Right atrium auricular region (tissue), 2 donors: ENCODE measurements at regions not wholly inside any gene's neighbourhood (a gene's known extent, or its start where the extent isn't known, plus 50 kb on each side); places are given as distances from the start of the nearest gene placed in this dataset.

Source experiments
- DNase-seq: peaks from one replicate; pipeline ENCODE4 v3.0.0-alpha.2; 2019; ENCODE audit warnings: low spot score
- H3K27ac ChIP-seq, 2 donors: fragments of 200-600 bp; sonication (generic); 1 replicate in 1 of 2; 2 replicates in 1 of 2; pipeline ENCODE4 v1.5.1; 2016 to 2019
- H3K27me3 ChIP-seq, 2 donors: fragments of 200-600 bp; sonication (generic); one replicate each; pipeline versions ENCODE4 v1.5.1 to v1.6.0; 2017 to 2019
- H3K36me3 ChIP-seq: fragments of 200-600 bp; sonication (generic); one replicate; pipeline ENCODE4 v1.5.1; 2016
- H3K4me1 ChIP-seq, 2 donors: fragments of 200-600 bp; sonication (generic); one replicate each; pipeline versions ENCODE4 v1.5.1 to v1.6.0; 2017 to 2019
- H3K4me3 ChIP-seq, 2 donors: fragments of 200-600 bp; sonication (generic); 1 replicate in 1 of 2; 2 replicates in 1 of 2; pipeline ENCODE4 v1.5.1; 2017 to 2019; ENCODE audit warnings: mild to moderate bottlenecking in 1 of 2, moderate library complexity in 1 of 2
- H3K9me3 ChIP-seq, 2 donors: fragments of 200-600 bp; sonication (generic); one replicate each; pipeline ENCODE4 v1.5.1; 2019
- CTCF ChIP-seq, 2 donors: fragments of 200-600 bp; sonication (generic); IDR thresholded peaks; one replicate each; pipeline ENCODE4 v1.5.1; 2019; ENCODE audit warnings: antibody characterized with exemption in 2 of 2

GRCh38 chr7:112896026-112896601, 105.9 kb upstream of the TMEM168 start:
- Histone ChIP-seq H3K27ac (no peak overlapping the region), H3K27me3 (no peaks in the 10 kb centered on the region), H3K4me3 (no peak overlapping the region), H3K9me3 (no peaks in the 10 kb centered on the region), H3K36me3 (peaks cover 14% of the 10 kb centered on the region), H3K4me1 (peaks cover 0 to 17% of the 10 kb centered on the region in 2 donors)
- TF ChIP-seq CTCF (IDR thresholded peaks at IDR 0.05) = no peak
- DNase-seq = no peak

- Histone ChIP-seq H3K27me3 (no peaks in the 10 kb centered on the region), H3K27ac (no peak overlapping the region), H3K4me1 (peaks cover 0 to 31% of the 10 kb centered on the region in 2 donors), H3K36me3 (peaks cover 14% of the 10 kb centered on the region), H3K9me3 (no peaks in the 10 kb centered on the region), H3K4me3 (no peak overlapping the region)
- TF ChIP-seq CTCF (IDR thresholded peaks at IDR 0.05) = no peak
- DNase-seq = no peak
These were observed 102.1 kb upstream of the TMEM168 start for GRCh38 chr7:112892263-112892662.

GRCh38 chr7:112891698-112892097, 101.5 kb upstream of the TMEM168 start:
- H3K4me1 ChIP-seq = peaks cover 0 to 31% of the 10 kb centered on the region in 2 donors
- H3K9me3 ChIP-seq = no peaks in the 10 kb centered on the region
- H3K27ac ChIP-seq = no peak overlapping the region
- no peaks in the 10 kb centered on the region for H3K27me3 ChIP-seq
- DNase-seq = no peak
- H3K4me3 ChIP-seq = no peak overlapping the region
- peaks cover 14% of the 10 kb centered on the region for H3K36me3 ChIP-seq
- TF ChIP-seq CTCF (IDR thresholded peaks at IDR 0.05) = no peak

GRCh38 chr7:112889834-112890438, 99.7 kb upstream of the TMEM168 start:
- Histone ChIP-seq H3K9me3 (no peaks in the 10 kb centered on the region), H3K27me3 (no peaks in the 10 kb centered on the region)

GRCh38 chr7:112889268-112889667, 99.1 kb upstream of the TMEM168 start:
- no peaks in the 10 kb centered on the region for H3K27me3 ChIP-seq
- DNase-seq = no peak
- H3K36me3 ChIP-seq = peaks cover 14% of the 10 kb centered on the region
- H3K27ac ChIP-seq = no peak overlapping the region
- no peak overlapping the region for H3K4me3 ChIP-seq
- peaks cover 0 to 31% of the 10 kb centered on the region in 2 donors for H3K4me1 ChIP-seq
- H3K9me3 ChIP-seq = no peaks in the 10 kb centered on the region
- TF ChIP-seq CTCF (IDR thresholded peaks at IDR 0.05) = no peak

More at GRCh38 chr7:112889834-112890438, 99.7 kb upstream of the TMEM168 start:
- no peak for TF ChIP-seq CTCF (IDR thresholded peaks at IDR 0.05)
- no peak overlapping the region for H3K27ac ChIP-seq
- no peak for DNase-seq
- no peak overlapping the region for H3K4me3 ChIP-seq
- peaks cover 14% of the 10 kb centered on the region for H3K36me3 ChIP-seq
- peaks cover 0 to 31% of the 10 kb centered on the region in 2 donors for H3K4me1 ChIP-seq

GRCh38 chr7:112888781-112889180, 98.6 kb upstream of the TMEM168 start:
- H3K4me3 ChIP-seq = no peak overlapping the region
- no peaks in the 10 kb centered on the region for H3K9me3 ChIP-seq
- DNase-seq = no peak
- H3K27ac ChIP-seq = no peak overlapping the region
- no peaks in the 10 kb centered on the region for H3K27me3 ChIP-seq
- H3K4me1 ChIP-seq = peaks cover 0 to 32% of the 10 kb centered on the region in 2 donors
- H3K36me3 ChIP-seq = peaks cover 11% of the 10 kb centered on the region
- TF ChIP-seq CTCF (IDR thresholded peaks at IDR 0.05) = no peak
